ENCODE measurements at regions not wholly inside any gene's neighbourhood (a gene's known extent, or its start where the extent isn't known, plus 50 kb on each side); places are given as distances from the start of the nearest gene placed in this dataset.

DNA sequence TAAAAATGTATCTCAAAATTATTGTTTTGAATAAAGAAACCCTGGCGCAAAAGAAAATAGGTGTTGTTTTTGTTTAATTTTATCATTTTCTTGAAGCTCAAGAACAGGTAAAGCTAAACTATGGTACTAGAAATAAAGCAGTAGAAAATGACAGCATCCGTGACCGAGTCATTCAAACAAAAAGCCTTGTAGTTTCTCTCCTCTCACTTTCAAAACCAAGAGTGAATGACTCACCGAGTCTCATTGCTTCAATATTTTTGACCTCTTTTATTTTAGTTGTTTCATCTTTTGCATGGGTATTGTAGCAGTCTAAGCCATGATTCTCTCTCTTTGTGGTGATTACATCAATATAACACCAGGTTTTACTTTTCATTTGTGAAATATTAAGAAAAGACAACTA, 396.5 kb downstream of the POM121L12 start:
- H3K36me3 ChIP-seq (ENCODE audit: control insufficient read depth in 2 of 2, insufficient read depth in 1 of 2, low read length in 2 of 2): no peaks in the 10 kb centered on the region
- no peak for TF ChIP-seq ZNF837 (tag by site-specific recombination; IDR thresholded peaks at IDR 0.05)
- TF ChIP-seq ZNF248 (tag by site-specific recombination; IDR thresholded peaks at IDR 0.05): no peak
- no peak for TF ChIP-seq YY2 (tag by site-specific recombination; IDR thresholded peaks at IDR 0.05)
- no peak for TF ChIP-seq ZNF530 (tag by site-specific recombination; IDR thresholded peaks at IDR 0.05; ENCODE audit: low read depth)
- TF ChIP-seq, protein P1, sequence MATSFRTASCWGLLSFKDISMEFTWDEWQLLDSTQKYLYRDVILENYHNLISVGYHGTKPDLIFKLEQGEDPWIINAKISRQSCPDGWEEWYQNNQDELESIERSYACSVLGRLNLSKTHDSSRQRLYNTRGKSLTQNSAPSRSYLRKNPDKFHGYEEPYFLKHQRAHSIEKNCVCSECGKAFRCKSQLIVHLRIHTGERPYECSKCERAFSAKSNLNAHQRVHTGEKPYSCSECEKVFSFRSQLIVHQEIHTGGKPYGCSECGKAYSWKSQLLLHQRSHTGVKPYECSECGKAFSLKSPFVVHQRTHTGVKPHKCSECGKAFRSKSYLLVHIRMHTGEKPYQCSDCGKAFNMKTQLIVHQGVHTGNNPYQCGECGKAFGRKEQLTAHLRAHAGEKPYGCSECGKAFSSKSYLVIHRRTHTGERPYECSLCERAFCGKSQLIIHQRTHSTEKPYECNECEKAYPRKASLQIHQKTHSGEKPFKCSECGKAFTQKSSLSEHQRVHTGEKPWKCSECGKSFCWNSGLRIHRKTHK (tag by site-specific recombination; IDR thresholded peaks at IDR 0.05): no peak
- no peak for TF ChIP-seq ZNF266 (tag by site-specific recombination; IDR thresholded peaks at IDR 0.05; ENCODE audit: low read depth)
- no peak for TF ChIP-seq ZNF140 (tag by site-specific recombination; IDR thresholded peaks at IDR 0.05)
- TF ChIP-seq ZNF830 (tag by site-specific recombination; IDR thresholded peaks at IDR 0.05; ENCODE audit: low read depth): no peak
- TF ChIP-seq ZNF214 (tag by site-specific recombination; IDR thresholded peaks at IDR 0.05; ENCODE audit: borderline replicate concordance): no peak
- TF ChIP-seq ZNF510 (tag by site-specific recombination; IDR thresholded peaks at IDR 0.05; ENCODE audit: insufficient replicate concordance): no peak
- no peak overlapping the region for H3K4me3 ChIP-seq (ENCODE audit: low read depth, low read length)
- no peaks in the 10 kb centered on the region for H3K9me3 ChIP-seq (ENCODE audit: control insufficient read depth, insufficient read depth, low read depth, low read length)
- POLR2A ChIA-PET: no interaction called here
- H3K4me1 ChIP-seq (ENCODE audit: control insufficient read depth, insufficient read depth, low read length): no peaks in the 10 kb centered on the region
- CTCF ChIA-PET: no interaction called here
- no peak overlapping the region for H3K27ac ChIP-seq (ENCODE audit: extremely low read depth, low read depth, low read length)

DNA sequence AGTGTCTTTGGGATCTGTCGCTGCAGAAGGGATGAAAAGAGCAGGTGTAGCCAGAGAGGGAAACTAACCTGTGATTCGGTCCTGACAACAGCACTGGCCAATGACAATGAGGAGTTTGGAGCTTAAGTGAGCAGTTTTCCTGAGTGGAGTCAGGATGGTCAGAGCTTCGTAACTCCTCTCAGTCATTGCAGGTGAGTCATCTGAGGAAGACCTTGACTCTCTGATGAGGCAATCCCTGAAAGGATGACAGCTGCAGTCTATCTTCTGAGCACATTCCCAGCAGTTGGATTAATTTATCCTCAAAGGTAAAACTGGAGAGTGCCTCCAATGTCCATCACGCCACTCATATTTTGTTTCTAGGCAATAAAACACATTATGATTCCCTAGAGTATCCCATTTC, 401.9 kb downstream of the POM121L12 start:
- H3K4me3 ChIP-seq (ENCODE audit: low read depth, low read length): no peak overlapping the region
- CTCF ChIA-PET: no interaction called here

More for the DNA sequence above, 401.9 kb downstream of the POM121L12 start:
- no peaks in the 10 kb centered on the region for H3K9me3 ChIP-seq (ENCODE audit: control insufficient read depth, insufficient read depth, low read depth, low read length)
- POLR2A ChIA-PET: no interaction called here
- H3K36me3 ChIP-seq (ENCODE audit: control insufficient read depth in 2 of 2, insufficient read depth in 1 of 2, low read length in 2 of 2): no peaks in the 10 kb centered on the region
- no peak overlapping the region for H3K27ac ChIP-seq (ENCODE audit: extremely low read depth, low read depth, low read length)
- H3K4me1 ChIP-seq (ENCODE audit: control insufficient read depth, insufficient read depth, low read length): no peaks in the 10 kb centered on the region
- TF ChIP-seq EGR2 (tag by site-specific recombination; IDR thresholded peaks at IDR 0.05; ENCODE audit: low read depth) (no peak), ZSCAN16 (tag by site-specific recombination; IDR thresholded peaks at IDR 0.05) (no peak), ZNF830 (tag by site-specific recombination; IDR thresholded peaks at IDR 0.05; ENCODE audit: low read depth) (no peak), BCL11B (tag by site-specific recombination; IDR thresholded peaks at IDR 0.05; ENCODE audit: low read depth) (no peak), ZNF530 (tag by site-specific recombination; IDR thresholded peaks at IDR 0.05; ENCODE audit: low read depth) (no peak), SP3 (tag by site-specific recombination; IDR thresholded peaks at IDR 0.05) (no peak), ZNF514 (tag by site-specific recombination; IDR thresholded peaks at IDR 0.05) (no peak), ZNF791 (tag by site-specific recombination; IDR thresholded peaks at IDR 0.05) (no peak), ZNF248 (tag by site-specific recombination; IDR thresholded peaks at IDR 0.05) (no peak), ZNF654 (tag by site-specific recombination; IDR thresholded peaks at IDR 0.05; ENCODE audit: low read depth) (no peak), ZNF239 (tag by site-specific recombination; IDR thresholded peaks at IDR 0.05) (no peak), ZNF121 (tag by site-specific recombination; IDR thresholded peaks at IDR 0.05) (no peak), SCRT2 (tag by site-specific recombination; IDR thresholded peaks at IDR 0.05) (no peak), GLI4 (tag by site-specific recombination; IDR thresholded peaks at IDR 0.05) (no peak)
- TF ChIP-seq, protein P2, sequence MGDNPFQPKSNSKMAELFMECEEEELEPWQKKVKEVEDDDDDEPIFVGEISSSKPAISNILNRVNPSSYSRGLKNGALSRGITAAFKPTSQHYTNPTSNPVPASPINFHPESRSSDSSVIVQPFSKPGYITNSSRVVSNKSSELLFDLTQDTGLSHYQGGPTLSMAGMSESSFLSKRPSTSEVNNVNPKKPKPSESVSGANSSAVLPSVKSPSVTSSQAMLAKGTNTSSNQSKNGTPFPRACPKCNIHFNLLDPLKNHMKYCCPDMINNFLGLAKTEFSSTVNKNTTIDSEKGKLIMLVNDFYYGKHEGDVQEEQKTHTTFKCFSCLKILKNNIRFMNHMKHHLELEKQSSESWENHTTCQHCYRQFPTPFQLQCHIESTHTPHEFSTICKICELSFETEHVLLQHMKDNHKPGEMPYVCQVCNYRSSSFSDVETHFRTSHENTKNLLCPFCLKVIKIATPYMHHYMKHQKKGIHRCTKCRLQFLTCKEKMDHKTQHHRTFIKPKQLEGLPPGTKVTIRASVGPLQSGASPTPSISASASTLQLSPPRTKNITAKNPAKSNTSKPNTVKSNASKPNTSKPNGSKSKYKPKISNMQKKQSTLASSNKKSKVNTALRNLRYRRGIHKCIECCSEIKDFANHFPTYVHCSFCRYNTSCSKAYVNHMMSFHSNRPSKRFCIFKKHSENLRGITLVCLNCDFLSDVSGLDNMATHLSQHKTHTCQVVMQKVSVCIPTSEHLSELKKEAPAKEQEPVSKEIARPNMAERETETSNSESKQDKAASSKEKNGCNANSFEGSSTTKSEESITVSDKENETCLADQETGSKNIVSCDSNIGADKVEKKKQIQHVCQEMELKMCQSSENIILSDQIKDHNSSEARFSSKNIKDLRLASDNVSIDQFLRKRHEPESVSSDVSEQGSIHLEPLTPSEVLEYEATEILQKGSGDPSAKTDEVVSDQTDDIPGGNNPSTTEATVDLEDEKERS (tag by site-specific recombination; IDR thresholded peaks at IDR 0.05): no peak
- TF ChIP-seq, protein P3, sequence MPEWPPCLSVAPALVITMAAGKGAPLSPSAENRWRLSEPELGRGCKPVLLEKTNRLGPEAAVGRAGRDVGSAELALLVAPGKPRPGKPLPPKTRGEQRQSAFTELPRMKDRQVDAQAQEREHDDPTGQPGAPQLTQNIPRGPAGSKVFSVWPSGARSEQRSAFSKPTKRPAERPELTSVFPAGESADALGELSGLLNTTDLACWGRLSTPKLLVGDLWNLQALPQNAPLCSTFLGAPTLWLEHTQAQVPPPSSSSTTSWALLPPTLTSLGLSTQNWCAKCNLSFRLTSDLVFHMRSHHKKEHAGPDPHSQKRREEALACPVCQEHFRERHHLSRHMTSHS (tag by site-specific recombination; IDR thresholded peaks at IDR 0.05): no peak
- TF ChIP-seq, protein P4, sequence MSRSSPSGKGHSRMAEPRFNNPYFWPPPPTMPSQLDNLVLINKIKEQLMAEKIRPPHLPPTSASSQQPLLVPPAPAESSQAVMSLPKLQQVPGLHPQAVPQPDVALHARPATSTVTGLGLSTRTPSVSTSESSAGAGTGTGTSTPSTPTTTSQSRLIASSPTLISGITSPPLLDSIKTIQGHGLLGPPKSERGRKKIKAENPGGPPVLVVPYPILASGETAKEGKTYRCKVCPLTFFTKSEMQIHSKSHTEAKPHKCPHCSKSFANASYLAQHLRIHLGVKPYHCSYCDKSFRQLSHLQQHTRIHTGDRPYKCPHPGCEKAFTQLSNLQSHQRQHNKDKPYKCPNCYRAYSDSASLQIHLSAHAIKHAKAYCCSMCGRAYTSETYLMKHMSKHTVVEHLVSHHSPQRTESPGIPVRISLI (tag by site-specific recombination; IDR thresholded peaks at IDR 0.05): no peak
- TF ChIP-seq, protein P5, sequence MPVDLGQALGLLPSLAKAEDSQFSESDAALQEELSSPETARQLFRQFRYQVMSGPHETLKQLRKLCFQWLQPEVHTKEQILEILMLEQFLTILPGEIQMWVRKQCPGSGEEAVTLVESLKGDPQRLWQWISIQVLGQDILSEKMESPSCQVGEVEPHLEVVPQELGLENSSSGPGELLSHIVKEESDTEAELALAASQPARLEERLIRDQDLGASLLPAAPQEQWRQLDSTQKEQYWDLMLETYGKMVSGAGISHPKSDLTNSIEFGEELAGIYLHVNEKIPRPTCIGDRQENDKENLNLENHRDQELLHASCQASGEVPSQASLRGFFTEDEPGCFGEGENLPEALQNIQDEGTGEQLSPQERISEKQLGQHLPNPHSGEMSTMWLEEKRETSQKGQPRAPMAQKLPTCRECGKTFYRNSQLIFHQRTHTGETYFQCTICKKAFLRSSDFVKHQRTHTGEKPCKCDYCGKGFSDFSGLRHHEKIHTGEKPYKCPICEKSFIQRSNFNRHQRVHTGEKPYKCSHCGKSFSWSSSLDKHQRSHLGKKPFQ (tag by site-specific recombination; IDR thresholded peaks at IDR 0.05): no peak
